GM06990 (cell line): ENCODE measurements at regions not wholly inside any gene's neighbourhood (a gene's known extent, or its start where the extent isn't known, plus 50 kb on each side); places are given as distances from the start of the nearest gene placed in this dataset.

ENCODE experiments used
- DNase-seq: peaks from one replicate; pipeline ENCODE4 v3.0.0-alpha.2; 2011; ENCODE audit not compliant: insufficient read length; ENCODE audit errors: extremely low read depth
- H3K27me3 ChIP-seq: replicated peaks from 2 replicates; pipeline ENCODE4 v1.6.0; 2011; ENCODE audit warnings: low read length; ENCODE audit not compliant: control insufficient read depth, insufficient read depth
- H3K36me3 ChIP-seq: 2 replicates; pipeline ENCODE4 v1.5.1; 2011; ENCODE audit warnings: low read length; ENCODE audit not compliant: control insufficient read depth, insufficient read depth
- H3K4me3 ChIP-seq: replicated peaks from 2 replicates; pipeline ENCODE4 v1.5.1; 2011; ENCODE audit warnings: low read depth, mild to moderate bottlenecking, control low read depth, low read length
- CTCF ChIP-seq: IDR thresholded peaks from 2 replicates; pipeline ENCODE4 v1.5.1; 2011; ENCODE audit warnings: low read length, control low read depth, mild to moderate bottlenecking, inconsistent platforms; ENCODE audit not compliant: insufficient read depth, poor library complexity, severe bottlenecking

GRCh38 chr7:153444641-153445040, 607.6 kb upstream of the DPP6 start:
- Histone ChIP-seq H3K27me3 (no peaks in the 10 kb centered on the region), H3K36me3 (no peaks in the 10 kb centered on the region), H3K4me3 (no peak overlapping the region)
- DNase-seq: no peak
- TF ChIP-seq CTCF: no peak

GRCh38 chr7:153445641-153446040, 606.6 kb upstream of the DPP6 start:
- no peak for TF ChIP-seq CTCF
- Histone ChIP-seq H3K36me3 (no peaks in the 10 kb centered on the region), H3K27me3 (no peaks in the 10 kb centered on the region), H3K4me3 (no peak overlapping the region)
- DNase-seq: no peak

- Histone ChIP-seq H3K36me3 (no peaks in the 10 kb centered on the region), H3K4me3 (no peak overlapping the region), H3K27me3 (no peaks in the 10 kb centered on the region)
- no peak for DNase-seq
- no peak for TF ChIP-seq CTCF
Observed at GRCh38 chr7:153446490-153446889, 605.7 kb upstream of the DPP6 start.

- no peak for DNase-seq
- TF ChIP-seq CTCF: no peak
- Histone ChIP-seq H3K36me3 (no peaks in the 10 kb centered on the region), H3K27me3 (no peaks in the 10 kb centered on the region), H3K4me3 (no peak overlapping the region)
Observed at GRCh38 chr7:153447011-153447410, 605.2 kb upstream of the DPP6 start.

DNA sequence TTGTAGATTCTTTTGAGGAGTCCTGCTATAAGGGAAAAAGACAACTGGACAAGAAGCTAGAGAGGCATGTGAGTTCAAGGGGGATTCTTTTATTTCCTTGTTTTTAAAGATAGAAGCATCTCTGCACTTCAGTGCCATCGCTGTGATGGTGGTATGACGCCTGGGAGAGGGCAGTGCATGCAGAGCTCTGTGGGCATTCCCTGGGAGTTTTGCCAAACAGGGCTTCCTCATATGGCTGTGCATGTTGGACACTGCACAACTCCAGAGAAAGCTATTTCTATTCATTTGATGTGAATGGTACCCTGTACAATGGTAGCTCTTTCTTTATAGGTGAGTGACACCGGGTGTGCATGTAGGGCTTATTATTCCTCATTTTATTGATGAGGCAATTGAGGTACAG, 599.5 kb upstream of the DPP6 start:
- Histone ChIP-seq H3K4me3 (no peak overlapping the region), H3K27me3 (no peaks in the 10 kb centered on the region), H3K36me3 (no peaks in the 10 kb centered on the region)
- TF ChIP-seq CTCF: no peak
- no peak for DNase-seq

GRCh38 chr7:153454306-153454705, 597.9 kb upstream of the DPP6 start:
- Histone ChIP-seq H3K4me3 (no peak overlapping the region), H3K36me3 (no peaks in the 10 kb centered on the region), H3K27me3 (no peaks in the 10 kb centered on the region)
- no peak for TF ChIP-seq CTCF
- DNase-seq: no peak
